GM12872 (cell line): ENCODE measurements at regions not wholly inside any gene's neighbourhood (a gene's known extent, or its start where the extent isn't known, plus 50 kb on each side); places are given as distances from the start of the nearest gene placed in this dataset.

Experiments
- TF ChIP-seq, protein P1 (sequence below): IDR thresholded peaks from 3 replicates; pipeline ENCODE4 v1.5.1; 2011; ENCODE audit warnings: low read depth, mild to moderate bottlenecking, low read length, moderate library complexity; ENCODE audit not compliant: insufficient read depth

DNA sequence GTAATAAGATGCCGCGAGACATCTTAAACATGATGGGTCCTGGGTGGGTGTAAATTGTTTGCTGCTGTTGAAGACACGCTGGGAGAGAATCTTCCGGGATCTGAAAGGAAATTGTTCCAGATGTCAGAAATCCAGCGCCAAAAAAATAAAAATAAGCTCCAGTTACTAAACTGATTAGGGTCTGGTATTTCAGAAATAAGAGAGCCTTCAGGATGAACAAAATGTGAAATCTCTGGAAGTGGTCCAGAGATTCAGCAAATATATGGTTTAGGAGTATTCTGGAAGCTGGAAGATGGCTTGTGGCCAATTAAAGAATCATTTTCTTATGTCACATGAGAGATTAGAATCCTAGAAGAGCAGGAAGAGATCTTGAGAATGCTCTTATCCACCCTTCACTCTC lies 75.8 kb upstream of the NHS start:
- TF ChIP-seq, protein P1, sequence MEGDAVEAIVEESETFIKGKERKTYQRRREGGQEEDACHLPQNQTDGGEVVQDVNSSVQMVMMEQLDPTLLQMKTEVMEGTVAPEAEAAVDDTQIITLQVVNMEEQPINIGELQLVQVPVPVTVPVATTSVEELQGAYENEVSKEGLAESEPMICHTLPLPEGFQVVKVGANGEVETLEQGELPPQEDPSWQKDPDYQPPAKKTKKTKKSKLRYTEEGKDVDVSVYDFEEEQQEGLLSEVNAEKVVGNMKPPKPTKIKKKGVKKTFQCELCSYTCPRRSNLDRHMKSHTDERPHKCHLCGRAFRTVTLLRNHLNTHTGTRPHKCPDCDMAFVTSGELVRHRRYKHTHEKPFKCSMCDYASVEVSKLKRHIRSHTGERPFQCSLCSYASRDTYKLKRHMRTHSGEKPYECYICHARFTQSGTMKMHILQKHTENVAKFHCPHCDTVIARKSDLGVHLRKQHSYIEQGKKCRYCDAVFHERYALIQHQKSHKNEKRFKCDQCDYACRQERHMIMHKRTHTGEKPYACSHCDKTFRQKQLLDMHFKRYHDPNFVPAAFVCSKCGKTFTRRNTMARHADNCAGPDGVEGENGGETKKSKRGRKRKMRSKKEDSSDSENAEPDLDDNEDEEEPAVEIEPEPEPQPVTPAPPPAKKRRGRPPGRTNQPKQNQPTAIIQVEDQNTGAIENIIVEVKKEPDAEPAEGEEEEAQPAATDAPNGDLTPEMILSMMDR: no peak

DNA sequence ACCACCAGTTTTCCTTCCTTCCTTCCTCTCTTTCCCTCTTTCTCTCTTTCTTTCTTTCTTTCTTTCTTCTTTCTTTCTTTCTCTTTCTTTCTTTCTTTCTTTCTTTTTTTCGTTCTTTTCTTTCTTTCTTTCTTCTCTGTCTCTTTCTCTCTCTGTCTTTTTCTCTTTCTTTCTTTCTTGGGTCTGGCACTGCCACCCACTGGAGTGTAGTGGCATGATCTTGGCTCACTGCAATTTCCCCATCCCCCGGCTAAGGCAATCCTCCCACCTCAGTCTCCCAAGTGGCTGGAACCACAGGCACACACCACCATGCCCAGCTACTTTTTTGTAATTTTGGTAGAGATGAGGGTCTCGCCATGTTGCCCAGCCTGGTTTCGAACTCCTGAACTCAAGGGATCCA lies 51.6 kb upstream of the NHS start:
- TF ChIP-seq, protein P1: no peak
